ENCODE measurements at regions not wholly inside any gene's neighbourhood (a gene's known extent, or its start where the extent isn't known, plus 50 kb on each side); places are given as distances from the start of the nearest gene placed in this dataset.

GRCh38 chr15:98144388-98144787 lies 183.9 kb downstream of the ARRDC4 start:
- Histone ChIP-seq H3K36me3 (ENCODE audit: control insufficient read depth, insufficient read depth, low read length) (no peaks in the 10 kb centered on the region), H3K4me1 (ENCODE audit: control insufficient read depth, extremely low read depth, insufficient read depth, low read length) (no peaks in the 10 kb centered on the region), H3K27me3 (ENCODE audit: control insufficient read depth, insufficient read depth, low read length) (no peaks in the 10 kb centered on the region), H3K4me2 (ENCODE audit: extremely low read depth, insufficient read depth, low read length) (no peak overlapping the region), H3K9me3 (ENCODE audit: control insufficient read depth, insufficient read depth, low read depth, low read length) (no peaks in the 10 kb centered on the region), H3K27ac (ENCODE audit: insufficient read depth, low read length) (no peak overlapping the region), H3K4me3 (replicated peaks in 1 of 4; ENCODE audit: control extremely low read depth in 1 of 4, insufficient read depth in 1 of 4, low read depth in 3 of 4, low read length in 4 of 4) (no peak overlapping the region), H2AFZ (ENCODE audit: low read length) (no peak overlapping the region), H3K79me2 (ENCODE audit: control insufficient read depth, insufficient read depth, low read length) (no peaks in the 10 kb centered on the region), H3K9ac (ENCODE audit: insufficient read depth, low read length) (no peak overlapping the region), H4K20me1 (ENCODE audit: control insufficient read depth, extremely low read depth, insufficient read depth, low read length) (no peaks in the 10 kb centered on the region)
- TF ChIP-seq EZH2 (IDR thresholded peaks at IDR 0.05; ENCODE audit: low read length, missing control alignments) (no peak), CTCF (conservative IDR thresholded peaks at IDR 0.05 in 1 of 2, IDR thresholded peaks at IDR 0.05 in 1 of 2; ENCODE audit: low read depth in 1 of 2, low read length in 2 of 2) (no peak)
- DNase-seq (ENCODE audit: low read depth in 2 of 2), result no peak

DNA sequence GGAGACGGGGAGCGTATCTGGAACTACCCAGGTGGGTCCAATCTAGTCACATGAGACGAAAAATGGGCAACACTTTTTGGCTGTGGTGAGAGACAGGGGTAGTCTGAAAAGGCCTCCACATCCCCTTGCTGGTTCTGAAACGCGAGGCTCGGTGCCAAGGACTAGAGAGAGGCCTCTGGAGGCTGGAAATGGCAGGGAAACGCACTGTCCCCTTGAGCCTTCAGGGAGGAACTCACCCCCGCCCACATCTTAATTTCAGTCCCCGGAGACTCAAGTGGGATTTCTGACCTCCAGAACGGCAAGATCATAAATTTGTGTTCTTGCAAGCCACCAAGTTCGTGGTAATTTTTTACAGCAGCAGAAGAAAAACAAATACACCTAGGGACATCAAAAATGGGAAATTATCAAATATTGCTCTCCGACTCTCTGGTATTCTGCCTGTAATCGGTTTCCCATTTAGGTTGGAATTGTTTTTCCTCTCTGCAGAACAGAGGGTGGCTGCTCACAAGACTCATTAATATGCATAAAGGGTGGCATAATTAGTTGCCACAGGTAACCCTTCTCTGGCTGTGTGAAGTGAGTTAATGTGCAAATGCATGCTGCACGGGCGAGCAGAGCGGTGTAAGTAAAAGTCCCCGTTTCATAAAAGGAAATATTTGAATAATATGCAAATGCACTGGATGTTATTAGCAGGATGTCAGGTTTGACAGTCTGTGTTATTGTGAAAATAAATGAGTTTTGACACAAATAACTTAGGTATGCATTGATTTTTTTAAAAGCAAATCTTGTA lies 185.7 kb downstream of the ARRDC4 start:
- Histone ChIP-seq H2AFZ (ENCODE audit: low read length) (no peak overlapping the region), H3K36me3 (ENCODE audit: control insufficient read depth, insufficient read depth, low read length) (no peaks in the 10 kb centered on the region), H3K27ac (ENCODE audit: insufficient read depth, low read length) (no peak overlapping the region), H3K4me3 (replicated peaks in 1 of 4; ENCODE audit: control extremely low read depth in 1 of 4, insufficient read depth in 1 of 4, low read depth in 3 of 4, low read length in 4 of 4) (no peak overlapping the region), H4K20me1 (ENCODE audit: control insufficient read depth, extremely low read depth, insufficient read depth, low read length) (no peaks in the 10 kb centered on the region), H3K4me1 (ENCODE audit: control insufficient read depth, extremely low read depth, insufficient read depth, low read length) (no peaks in the 10 kb centered on the region), H3K27me3 (ENCODE audit: control insufficient read depth, insufficient read depth, low read length) (no peaks in the 10 kb centered on the region), H3K79me2 (ENCODE audit: control insufficient read depth, insufficient read depth, low read length) (no peaks in the 10 kb centered on the region), H3K9me3 (ENCODE audit: control insufficient read depth, insufficient read depth, low read depth, low read length) (no peaks in the 10 kb centered on the region), H3K9ac (ENCODE audit: insufficient read depth, low read length) (no peak overlapping the region), H3K4me2 (ENCODE audit: extremely low read depth, insufficient read depth, low read length) (no peak overlapping the region)
- no peak for DNase-seq (ENCODE audit: low read depth in 2 of 2)
- TF ChIP-seq CTCF (conservative IDR thresholded peaks at IDR 0.05 in 1 of 2, IDR thresholded peaks at IDR 0.05 in 1 of 2; ENCODE audit: low read depth in 1 of 2, low read length in 2 of 2) (no peak), EZH2 (IDR thresholded peaks at IDR 0.05; ENCODE audit: low read length, missing control alignments) (no peak)

GRCh38 chr15:98147415-98147814 lies 186.9 kb downstream of the ARRDC4 start:
- no peaks in the 10 kb centered on the region for H3K27me3 ChIP-seq (ENCODE audit: control insufficient read depth, insufficient read depth, low read length)
- H3K9me3 ChIP-seq (ENCODE audit: control insufficient read depth, insufficient read depth, low read depth, low read length), result no peaks in the 10 kb centered on the region
- H4K20me1 ChIP-seq (ENCODE audit: control insufficient read depth, extremely low read depth, insufficient read depth, low read length), result no peaks in the 10 kb centered on the region
- no peak for DNase-seq (ENCODE audit: low read depth in 2 of 2)
- H2AFZ ChIP-seq (ENCODE audit: low read length), result no peak overlapping the region
- no peaks in the 10 kb centered on the region for H3K36me3 ChIP-seq (ENCODE audit: control insufficient read depth, insufficient read depth, low read length)
- no peak overlapping the region for H3K4me3 ChIP-seq (replicated peaks in 1 of 4; ENCODE audit: control extremely low read depth in 1 of 4, insufficient read depth in 1 of 4, low read depth in 3 of 4, low read length in 4 of 4)
- no peak overlapping the region for H3K4me2 ChIP-seq (ENCODE audit: extremely low read depth, insufficient read depth, low read length)
- TF ChIP-seq EZH2 (IDR thresholded peaks at IDR 0.05; ENCODE audit: low read length, missing control alignments) (no peak), CTCF (conservative IDR thresholded peaks at IDR 0.05 in 1 of 2, IDR thresholded peaks at IDR 0.05 in 1 of 2; ENCODE audit: low read depth in 1 of 2, low read length in 2 of 2) (no peak)
- H3K9ac ChIP-seq (ENCODE audit: insufficient read depth, low read length), result no peak overlapping the region
- no peaks in the 10 kb centered on the region for H3K79me2 ChIP-seq (ENCODE audit: control insufficient read depth, insufficient read depth, low read length)
- no peaks in the 10 kb centered on the region for H3K4me1 ChIP-seq (ENCODE audit: control insufficient read depth, extremely low read depth, insufficient read depth, low read length)
- H3K27ac ChIP-seq (ENCODE audit: insufficient read depth, low read length), result no peak overlapping the region
